GM12878 (cell line): ENCODE measurements at regions not wholly inside any gene's neighbourhood (a gene's known extent, or its start where the extent isn't known, plus 50 kb on each side); places are given as distances from the start of the nearest gene placed in this dataset.

ENCODE experiments used
- ATAC-seq: fragments of 200-7000 bp; cut with Tn5 transposase; 3 replicates; pipeline ENCODE4 v1.9.1; 2020; ENCODE audit warnings: mild to moderate bottlenecking, moderate library complexity
- BruUV-seq: library from RNA; stranded (reverse); fragments of 400-500 nt; replicated peaks from 2 replicates; lab custom pipeline; 2021; lab: Mats Ljungman, UMichigan
- CTCF ChIA-PET: fragments of 300-600 bp; sonication (Branson Sonifier 250); formaldehyde crosslinking; extraction: SDS; loops from one replicate; lab custom pipeline; 2021; ENCODE audit warnings: inconsistent platforms; lab: Yijun Ruan, JAX
- POLR2A ChIA-PET: fragments of 350-600 bp; formaldehyde crosslinking; extraction: SDS; loops from one replicate; lab custom pipeline; 2021; ENCODE audit warnings: inconsistent platforms; lab: Charles Lee
- RAD21 ChIA-PET: fragments of 300-600 bp; sonication (Branson Sonifier 250); formaldehyde crosslinking; loops from one replicate; lab custom pipeline; 2023; ENCODE audit warnings: antibody characterized with exemption; ENCODE audit not compliant: unreplicated experiment; lab: Charles Lee
- SMC1A ChIA-PET: fragments of 300-600 bp; sonication (Branson Sonifier 250); formaldehyde crosslinking; loops from one replicate; lab custom pipeline; 2023; ENCODE audit not compliant: unreplicated experiment, uncharacterized antibody; lab: Charles Lee
- DNase-seq: peaks from one replicate; pipeline ENCODE4 v3.0.0-alpha.2; 2011; ENCODE audit warnings: low read depth, low spot score
- FAIRE-seq: peaks from 3 replicates; lab custom pipeline; 2011; peaks lifted over from hg19 to GRCh38; lab: Jason Lieb, UNC
- H2AFZ ChIP-seq: 2 replicates; pipeline ENCODE4 v1.6.0; 2011; ENCODE audit warnings: low read depth, low read length, control low read depth; ENCODE audit not compliant: control insufficient read depth
- H3K27ac ChIP-seq: 2 replicates; pipeline ENCODE4 v1.5.1; 2011; ENCODE audit warnings: control low read depth; ENCODE audit not compliant: control insufficient read depth, insufficient read depth
- H3K27me3 ChIP-seq, 2 experiments: replicated peaks in 1 of 2; 2 replicates each; pipeline versions ENCODE4 v1.6.0 to v1.6.1; 2011; ENCODE audit warnings: low read length in 1 of 2; ENCODE audit not compliant: control insufficient read depth in 2 of 2, insufficient read depth in 2 of 2
- H3K36me3 ChIP-seq, 2 experiments: 2 replicates each; pipeline ENCODE4 v1.5.1; 2011; ENCODE audit warnings: low read length in 1 of 2; ENCODE audit not compliant: control insufficient read depth in 2 of 2, insufficient read depth in 2 of 2
- H3K4me1 ChIP-seq: 2 replicates; pipeline ENCODE4 v1.6.1; 2011; ENCODE audit warnings: mild to moderate bottlenecking, low read length, moderate library complexity, mixed read lengths; ENCODE audit not compliant: control insufficient read depth, insufficient read depth
- H3K4me2 ChIP-seq: 2 replicates; pipeline ENCODE4 v1.6.0; 2011; ENCODE audit warnings: control low read depth; ENCODE audit not compliant: control insufficient read depth, insufficient read depth
- H3K4me3 ChIP-seq: fragments of 200-600 bp; sonication (generic); 2 replicates; pipeline ENCODE4 v1.5.1; 2016
- H3K79me2 ChIP-seq: 2 replicates; pipeline ENCODE4 v1.6.0; 2011; ENCODE audit warnings: low read length; ENCODE audit not compliant: control insufficient read depth, insufficient read depth
- H3K9ac ChIP-seq: 2 replicates; pipeline ENCODE4 v1.8.0; 2011; ENCODE audit warnings: low read length, control low read depth, mixed read lengths; ENCODE audit not compliant: control insufficient read depth, insufficient read depth
- H3K9me3 ChIP-seq: replicated peaks from 3 replicates; pipeline ENCODE4 v1.5.1; 2011; ENCODE audit warnings: mild to moderate bottlenecking, low read length; ENCODE audit not compliant: control insufficient read depth, insufficient read depth
- H4K20me1 ChIP-seq: 2 replicates; pipeline ENCODE4 v1.6.0; 2011; ENCODE audit not compliant: control insufficient read depth, insufficient read depth
- BMI1 ChIP-seq: fragments of 450-650 bp; IDR thresholded peaks from 2 replicates; pipeline ENCODE4 v1.6.1; 2016; ENCODE audit warnings: mild to moderate bottlenecking, moderate library complexity, borderline replicate concordance
- EED ChIP-seq: sonication (generic); IDR thresholded peaks from 2 replicates; pipeline ENCODE4 v1.6.1; 2016; ENCODE audit warnings: antibody characterized with exemption, low read depth
- EP300 ChIP-seq, 2 experiments: fragments of 150-350 bp in 1 of 2; IDR thresholded peaks; 2 replicates each; pipeline ENCODE4 v1.6.1; 2011 to 2012; ENCODE audit warnings: low read depth in 2 of 2, low read length in 2 of 2, borderline replicate concordance in 1 of 2, improper control_type of control experiment in 1 of 2, inconsistent platforms in 1 of 2; ENCODE audit not compliant: control insufficient read depth in 1 of 2
- MYB ChIP-seq: fragments of 150-350 bp; IDR thresholded peaks from 2 replicates; pipeline ENCODE4 v1.6.1; 2014; ENCODE audit warnings: mild to moderate bottlenecking, low read depth, low read length, borderline replicate concordance
- NRF1 ChIP-seq: conservative IDR thresholded peaks from 2 replicates; pipeline ENCODE4 v1.6.1; 2011; ENCODE audit warnings: mild to moderate bottlenecking, low read depth, low read length, improper control_type of control experiment
- STAT3 ChIP-seq: IDR thresholded peaks from 2 replicates; pipeline ENCODE4 v1.6.1; 2011; ENCODE audit warnings: low read depth, low read length, improper control_type of control experiment
- WRNIP1 ChIP-seq: IDR thresholded peaks from 2 replicates; pipeline ENCODE4 v1.6.1; 2011; ENCODE audit warnings: low read depth, low read length, improper control_type of control experiment, borderline replicate concordance
- YBX1 ChIP-seq: fragments of 450-650 bp; IDR thresholded peaks from 2 replicates; pipeline ENCODE4 v1.6.1; 2016; ENCODE audit warnings: antibody characterized with exemption
- WGBS: methylation state at CpG from one replicate; pipeline ENCODE4 v1.1.6; 2016; ENCODE audit warnings: low lambda C conversion rate; ENCODE audit not compliant: insufficient replicate concordance, insufficient coverage; ENCODE audit errors: missing lambda C conversion rate; 5-methylcytosine and 5-hydroxymethylcytosine counted together
- in situ Hi-C: fragments of 300-500 bp; cut with MboI; formaldehyde crosslinking; loops from 9 replicates; pipeline ENCODE4 v1.14.3; 2018; ENCODE audit warnings: mixed read lengths
- intact Hi-C: fragments of 100-400 bp; cut with micrococcal nuclease; formaldehyde crosslinking; loops from one replicate; pipeline ENCODE4 v1.14.2; 2022; ENCODE audit not compliant: unreplicated experiment
- TF ChIP-seq, protein P1 (sequence below): IDR thresholded peaks from 2 replicates; pipeline ENCODE4 v1.6.1; 2011; ENCODE audit warnings: mild to moderate bottlenecking, low read depth, low read length, moderate library complexity; ENCODE audit not compliant: insufficient replicate concordance
- TF ChIP-seq, protein P2 (sequence below): fragments of 450-650 bp; IDR thresholded peaks from 2 replicates; pipeline ENCODE4 v1.6.1; 2016; ENCODE audit warnings: mild to moderate bottlenecking
- TF ChIP-seq, protein P3 (sequence below): fragments of 450-650 bp; formaldehyde crosslinking; IDR thresholded peaks from 2 replicates; pipeline ENCODE4 v1.4.0; 2022; ENCODE audit warnings: mild to moderate bottlenecking, moderate library complexity

DNA sequence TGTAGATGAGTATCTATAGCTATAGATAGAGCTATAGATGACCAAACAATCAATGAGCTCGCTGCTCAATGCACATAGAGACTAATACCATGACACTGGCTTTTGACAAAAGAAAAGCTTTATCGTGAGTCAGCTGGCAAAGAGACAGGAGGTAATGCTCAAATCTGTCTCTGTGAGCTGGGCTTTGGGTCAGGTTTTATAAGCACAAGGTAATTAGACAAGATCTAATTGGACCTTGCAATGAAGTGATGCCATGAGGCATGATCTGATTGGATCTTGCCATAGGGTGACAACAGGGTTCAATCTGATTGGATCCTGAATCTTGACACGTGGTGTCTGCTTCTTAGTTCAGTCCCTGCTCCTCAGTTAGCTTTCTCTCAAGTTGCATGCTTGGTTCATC is 180.7 kb upstream of the MXRA5 start:
- Histone ChIP-seq H3K9ac (no peak overlapping the region), H4K20me1 (no peaks in the 10 kb centered on the region)
- ATAC-seq: no peak

More for the DNA sequence above, 180.7 kb upstream of the MXRA5 start:
- Histone ChIP-seq H3K4me3 (no peak overlapping the region), H2AFZ (no peak overlapping the region), H3K9me3 (no peaks in the 10 kb centered on the region; the same call in 2 of the 3 replicates), H3K27ac (no peak overlapping the region), H3K4me1 (no peaks in the 10 kb centered on the region), H3K27me3 (no peaks in the 10 kb centered on the region), H3K79me2 (no peaks in the 10 kb centered on the region), H3K4me2 (no peak overlapping the region), H3K36me3 (no peaks in the 10 kb centered on the region)
- in situ Hi-C loops (no loop called here), intact Hi-C loops (no loop called here)
- ChIA-PET CTCF (no interaction called here), POLR2A (no interaction called here), SMC1A (interaction anchor here (0.7 kb wide), 1 partner anchor 28 kb away, joined by 3 read pairs; no protein-coding TSS in a partner anchor), RAD21 (no interaction called here)
- 6% methylated on average over 3 of the region's 3 CpGs for WGBS
- TF ChIP-seq, protein P1, sequence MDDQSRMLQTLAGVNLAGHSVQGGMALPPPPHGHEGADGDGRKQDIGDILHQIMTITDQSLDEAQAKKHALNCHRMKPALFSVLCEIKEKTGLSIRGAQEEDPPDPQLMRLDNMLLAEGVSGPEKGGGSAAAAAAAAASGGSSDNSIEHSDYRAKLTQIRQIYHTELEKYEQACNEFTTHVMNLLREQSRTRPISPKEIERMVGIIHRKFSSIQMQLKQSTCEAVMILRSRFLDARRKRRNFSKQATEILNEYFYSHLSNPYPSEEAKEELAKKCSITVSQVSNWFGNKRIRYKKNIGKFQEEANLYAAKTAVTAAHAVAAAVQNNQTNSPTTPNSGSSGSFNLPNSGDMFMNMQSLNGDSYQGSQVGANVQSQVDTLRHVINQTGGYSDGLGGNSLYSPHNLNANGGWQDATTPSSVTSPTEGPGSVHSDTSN: no peak
- TF ChIP-seq NRF1: no peak
- TF ChIP-seq, protein P2, sequence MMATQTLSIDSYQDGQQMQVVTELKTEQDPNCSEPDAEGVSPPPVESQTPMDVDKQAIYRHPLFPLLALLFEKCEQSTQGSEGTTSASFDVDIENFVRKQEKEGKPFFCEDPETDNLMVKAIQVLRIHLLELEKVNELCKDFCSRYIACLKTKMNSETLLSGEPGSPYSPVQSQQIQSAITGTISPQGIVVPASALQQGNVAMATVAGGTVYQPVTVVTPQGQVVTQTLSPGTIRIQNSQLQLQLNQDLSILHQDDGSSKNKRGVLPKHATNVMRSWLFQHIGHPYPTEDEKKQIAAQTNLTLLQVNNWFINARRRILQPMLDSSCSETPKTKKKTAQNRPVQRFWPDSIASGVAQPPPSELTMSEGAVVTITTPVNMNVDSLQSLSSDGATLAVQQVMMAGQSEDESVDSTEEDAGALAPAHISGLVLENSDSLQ: no peak
- no peak for TF ChIP-seq EP300 (IDR thresholded peaks at IDR 0.05; ENCODE audit: borderline replicate concordance in 1 of 2, control insufficient read depth in 1 of 2, low read depth in 2 of 2, low read length in 2 of 2)
- TF ChIP-seq BMI1: no peak
- TF ChIP-seq, protein P3, sequence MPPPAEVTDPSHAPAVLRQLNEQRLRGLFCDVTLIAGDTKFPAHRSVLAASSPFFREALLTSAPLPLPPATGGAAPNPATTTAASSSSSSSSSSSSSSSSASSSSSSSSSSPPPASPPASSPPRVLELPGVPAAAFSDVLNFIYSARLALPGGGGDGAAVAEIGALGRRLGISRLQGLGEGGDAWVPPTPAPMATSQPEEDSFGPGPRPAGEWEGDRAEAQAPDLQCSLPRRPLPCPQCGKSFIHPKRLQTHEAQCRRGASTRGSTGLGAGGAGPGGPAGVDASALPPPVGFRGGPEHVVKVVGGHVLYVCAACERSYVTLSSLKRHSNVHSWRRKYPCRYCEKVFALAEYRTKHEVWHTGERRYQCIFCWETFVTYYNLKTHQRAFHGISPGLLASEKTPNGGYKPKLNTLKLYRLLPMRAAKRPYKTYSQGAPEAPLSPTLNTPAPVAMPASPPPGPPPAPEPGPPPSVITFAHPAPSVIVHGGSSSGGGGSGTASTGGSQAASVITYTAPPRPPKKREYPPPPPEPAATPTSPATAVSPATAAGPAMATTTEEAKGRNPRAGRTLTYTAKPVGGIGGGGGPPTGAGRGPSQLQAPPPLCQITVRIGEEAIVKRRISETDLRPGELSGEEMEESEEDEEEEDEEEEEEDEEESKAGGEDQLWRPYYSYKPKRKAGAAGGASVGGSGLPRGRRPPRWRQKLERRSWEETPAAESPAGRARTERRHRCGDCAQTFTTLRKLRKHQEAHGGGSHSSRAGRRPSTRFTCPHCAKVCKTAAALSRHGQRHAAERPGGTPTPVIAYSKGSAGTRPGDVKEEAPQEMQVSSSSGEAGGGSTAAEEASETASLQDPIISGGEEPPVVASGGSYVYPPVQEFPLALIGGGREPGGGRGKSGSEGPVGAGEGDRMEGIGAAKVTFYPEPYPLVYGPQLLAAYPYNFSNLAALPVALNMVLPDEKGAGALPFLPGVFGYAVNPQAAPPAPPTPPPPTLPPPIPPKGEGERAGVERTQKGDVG (CRISPR knock-in tag): no peak
- no peak for TF ChIP-seq STAT3
- TF ChIP-seq WRNIP1: no peak
- no peak for TF ChIP-seq EED
- TF ChIP-seq MYB: no peak
- TF ChIP-seq YBX1: no peak
- FAIRE-seq: no peak
- no TSS peak for BruUV-seq
- DNase-seq: no peak
